GM12875 (cell line): ENCODE measurements at regions not wholly inside any gene's neighbourhood (a gene's known extent, or its start where the extent isn't known, plus 50 kb on each side); places are given as distances from the start of the nearest gene placed in this dataset.

Experiments
- H3K4me3 ChIP-seq: one replicate; pipeline ENCODE4 v1.5.1; 2011; ENCODE audit warnings: low read depth, low read length, control low read depth
- TF ChIP-seq, protein P1 (sequence below): IDR thresholded peaks from 2 replicates; pipeline ENCODE4 v1.5.1; 2011; ENCODE audit warnings: low read depth, mild to moderate bottlenecking, control low read depth, inconsistent platforms, low read length, moderate library complexity, borderline replicate concordance; ENCODE audit not compliant: insufficient read depth

GRCh38 chr4:159543831-159544230, 441.0 kb downstream of the RAPGEF2 start:
- no peak overlapping the region for H3K4me3 ChIP-seq
- TF ChIP-seq, protein P1, sequence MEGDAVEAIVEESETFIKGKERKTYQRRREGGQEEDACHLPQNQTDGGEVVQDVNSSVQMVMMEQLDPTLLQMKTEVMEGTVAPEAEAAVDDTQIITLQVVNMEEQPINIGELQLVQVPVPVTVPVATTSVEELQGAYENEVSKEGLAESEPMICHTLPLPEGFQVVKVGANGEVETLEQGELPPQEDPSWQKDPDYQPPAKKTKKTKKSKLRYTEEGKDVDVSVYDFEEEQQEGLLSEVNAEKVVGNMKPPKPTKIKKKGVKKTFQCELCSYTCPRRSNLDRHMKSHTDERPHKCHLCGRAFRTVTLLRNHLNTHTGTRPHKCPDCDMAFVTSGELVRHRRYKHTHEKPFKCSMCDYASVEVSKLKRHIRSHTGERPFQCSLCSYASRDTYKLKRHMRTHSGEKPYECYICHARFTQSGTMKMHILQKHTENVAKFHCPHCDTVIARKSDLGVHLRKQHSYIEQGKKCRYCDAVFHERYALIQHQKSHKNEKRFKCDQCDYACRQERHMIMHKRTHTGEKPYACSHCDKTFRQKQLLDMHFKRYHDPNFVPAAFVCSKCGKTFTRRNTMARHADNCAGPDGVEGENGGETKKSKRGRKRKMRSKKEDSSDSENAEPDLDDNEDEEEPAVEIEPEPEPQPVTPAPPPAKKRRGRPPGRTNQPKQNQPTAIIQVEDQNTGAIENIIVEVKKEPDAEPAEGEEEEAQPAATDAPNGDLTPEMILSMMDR: no peak

DNA sequence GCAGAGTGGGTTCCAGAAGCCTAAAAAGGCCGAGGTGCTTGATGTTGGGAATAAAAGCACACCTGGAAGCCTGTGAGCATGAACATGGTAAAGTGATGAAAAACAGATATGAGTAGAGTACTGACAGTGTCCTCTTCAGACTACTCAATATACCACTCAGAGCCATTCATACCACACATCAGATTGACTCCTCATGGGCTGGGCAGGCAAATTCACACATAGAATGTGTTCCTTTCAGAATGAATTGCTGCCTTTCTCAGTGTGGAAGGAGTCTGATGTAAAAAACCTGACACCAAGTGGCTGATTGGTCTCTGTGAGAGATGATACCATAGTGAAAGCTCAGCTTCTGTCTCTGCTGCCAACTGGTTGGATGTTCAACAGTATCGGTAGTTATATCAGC, 442.7 kb downstream of the RAPGEF2 start:
- TF ChIP-seq, protein P1: no peak
- no peak overlapping the region for H3K4me3 ChIP-seq

DNA sequence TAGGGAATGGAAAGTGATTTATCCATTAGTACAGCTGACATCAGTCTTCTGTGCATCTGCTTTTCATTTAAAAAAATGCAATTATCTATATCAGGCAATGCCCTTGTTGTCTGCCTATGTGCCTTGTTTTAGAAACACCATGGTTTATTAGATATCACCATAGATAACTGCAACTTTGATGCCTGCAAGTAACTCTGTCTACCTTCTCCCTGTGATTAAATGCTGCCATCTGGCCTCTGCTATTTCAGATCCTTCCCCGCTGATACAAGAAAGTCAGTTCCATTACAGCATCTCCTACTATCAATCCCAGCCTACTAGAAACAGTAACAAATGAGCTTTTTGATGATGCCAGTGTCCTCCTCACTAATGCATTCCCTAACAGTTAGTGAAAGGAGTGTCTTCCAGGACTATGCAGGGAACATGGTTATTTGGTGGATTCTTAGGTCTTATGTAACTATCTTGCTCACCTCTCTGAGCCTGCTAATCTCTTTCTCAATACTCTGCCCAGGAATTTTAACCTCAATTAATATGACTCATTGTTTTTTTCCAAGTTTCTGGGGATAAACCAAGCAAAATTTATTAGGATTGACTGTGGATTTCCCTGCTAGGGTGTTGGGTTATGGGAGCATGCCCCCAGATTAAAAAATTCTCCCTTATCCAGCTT, 444.9 kb downstream of the RAPGEF2 start:
- TF ChIP-seq, protein P1: no peak
- no peak overlapping the region for H3K4me3 ChIP-seq

DNA sequence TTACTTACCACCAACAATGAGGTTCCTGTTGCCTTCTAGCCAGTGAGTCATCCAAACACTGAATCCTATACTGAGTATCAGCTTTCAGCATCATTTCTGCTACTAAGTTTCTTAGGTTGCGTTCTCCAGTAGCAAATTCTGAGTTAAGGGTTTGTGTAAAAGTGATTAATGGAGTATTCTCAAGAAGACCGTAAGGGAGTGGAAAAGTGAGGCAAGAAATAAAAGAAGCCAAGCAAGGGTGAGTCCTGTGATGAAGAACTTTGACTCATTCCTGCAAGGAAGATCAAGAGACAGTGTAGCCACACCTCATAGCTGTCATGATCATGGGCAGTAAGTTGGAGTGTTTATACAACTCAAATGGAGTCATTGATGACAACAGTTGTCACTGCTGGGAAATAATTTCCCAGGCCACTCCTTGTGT, 446.2 kb downstream of the RAPGEF2 start:
- H3K4me3 ChIP-seq: no peak overlapping the region
- TF ChIP-seq, protein P1: no peak

- TF ChIP-seq, protein P1: no peak
- no peak overlapping the region for H3K4me3 ChIP-seq
Observed at GRCh38 chr4:159551281-159551680, 448.4 kb downstream of the RAPGEF2 start.

- TF ChIP-seq, protein P1: no peak
- no peak overlapping the region for H3K4me3 ChIP-seq
Observed at GRCh38 chr4:159552979-159553768, 450.3 kb downstream of the RAPGEF2 start.

- no peak overlapping the region for H3K4me3 ChIP-seq
- TF ChIP-seq, protein P1: no peak
Observed at GRCh38 chr4:159555873-159556272, 453.0 kb downstream of the RAPGEF2 start.
